ENCODE measurements at regions not wholly inside any gene's neighbourhood (a gene's known extent, or its start where the extent isn't known, plus 50 kb on each side); places are given as distances from the start of the nearest gene placed in this dataset.

- TF ChIP-seq EZH2 (IDR thresholded peaks at IDR 0.05; ENCODE audit: borderline replicate concordance, low read depth, low read length, poor library complexity, severe bottlenecking): no peak
- no peak for TF ChIP-seq CTCF (conservative IDR thresholded peaks at IDR 0.05; ENCODE audit: low read depth, low read length)
These were observed 278.4 kb upstream of the ATXN7L3B start for GRCh38 chr12:74259199-74259598.

All from A673 (cell line).